GM10266 (cell line): ENCODE measurements at regions not wholly inside any gene's neighbourhood (a gene's known extent, or its start where the extent isn't known, plus 50 kb on each side); places are given as distances from the start of the nearest gene placed in this dataset.

Experiments
- DNase-seq: peaks from one replicate; pipeline ENCODE4 v3.0.0; 2012; ENCODE audit errors: extremely low spot score
- TF ChIP-seq, protein P1 (sequence below): IDR thresholded peaks from 2 replicates; pipeline ENCODE4 v1.5.1; 2012; ENCODE audit warnings: mild to moderate bottlenecking, low read depth; ENCODE audit not compliant: control insufficient read depth, insufficient read depth; ENCODE audit errors: missing control alignments

DNA sequence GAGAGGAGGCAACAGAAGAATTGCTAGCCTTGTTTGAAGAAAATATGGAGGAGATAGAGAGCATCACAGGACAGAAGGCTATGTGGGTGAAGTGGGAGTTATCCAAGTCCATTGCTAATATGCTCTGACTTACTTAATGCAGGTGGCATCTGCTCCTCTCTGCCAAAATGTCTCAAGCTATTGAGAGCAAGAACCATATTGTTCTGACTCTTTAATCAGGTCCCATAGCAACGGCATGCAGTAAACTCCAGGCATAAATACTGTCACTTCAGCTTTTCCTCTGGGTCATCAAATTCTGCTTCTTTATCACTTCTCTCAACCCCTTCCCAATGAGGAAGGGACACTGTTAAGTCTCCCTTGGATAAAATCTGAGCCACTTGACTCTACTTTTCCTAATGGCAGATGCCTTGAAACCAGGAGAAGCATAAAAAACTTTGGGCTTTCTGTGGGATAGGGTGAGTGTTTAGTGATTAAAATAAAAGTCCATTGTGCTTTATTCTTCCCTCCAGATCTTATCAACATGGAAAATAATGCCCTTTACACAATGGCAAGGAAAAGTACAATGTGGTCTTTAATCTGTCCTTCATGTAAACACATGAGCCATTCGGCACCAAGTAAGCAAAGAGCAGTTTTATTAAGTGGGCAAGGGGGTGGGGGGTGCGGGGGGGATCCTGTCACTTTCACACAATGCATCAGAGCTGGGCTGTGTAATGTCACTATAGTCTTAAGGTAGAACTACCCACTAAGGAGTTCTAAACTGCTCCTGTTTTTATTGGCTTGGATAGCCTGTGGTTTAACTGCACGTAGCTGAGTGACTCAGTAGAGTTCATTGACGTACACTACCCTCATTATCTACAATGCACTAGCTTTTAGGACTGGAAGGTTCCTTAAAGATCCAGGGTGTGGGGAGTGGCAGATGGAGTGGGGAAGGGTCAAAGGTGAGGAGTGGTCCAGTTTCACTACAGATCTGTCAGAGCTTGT lies 71.0 kb upstream of the TARS1 start:
- DNase-seq = no peak
- TF ChIP-seq, protein P1, sequence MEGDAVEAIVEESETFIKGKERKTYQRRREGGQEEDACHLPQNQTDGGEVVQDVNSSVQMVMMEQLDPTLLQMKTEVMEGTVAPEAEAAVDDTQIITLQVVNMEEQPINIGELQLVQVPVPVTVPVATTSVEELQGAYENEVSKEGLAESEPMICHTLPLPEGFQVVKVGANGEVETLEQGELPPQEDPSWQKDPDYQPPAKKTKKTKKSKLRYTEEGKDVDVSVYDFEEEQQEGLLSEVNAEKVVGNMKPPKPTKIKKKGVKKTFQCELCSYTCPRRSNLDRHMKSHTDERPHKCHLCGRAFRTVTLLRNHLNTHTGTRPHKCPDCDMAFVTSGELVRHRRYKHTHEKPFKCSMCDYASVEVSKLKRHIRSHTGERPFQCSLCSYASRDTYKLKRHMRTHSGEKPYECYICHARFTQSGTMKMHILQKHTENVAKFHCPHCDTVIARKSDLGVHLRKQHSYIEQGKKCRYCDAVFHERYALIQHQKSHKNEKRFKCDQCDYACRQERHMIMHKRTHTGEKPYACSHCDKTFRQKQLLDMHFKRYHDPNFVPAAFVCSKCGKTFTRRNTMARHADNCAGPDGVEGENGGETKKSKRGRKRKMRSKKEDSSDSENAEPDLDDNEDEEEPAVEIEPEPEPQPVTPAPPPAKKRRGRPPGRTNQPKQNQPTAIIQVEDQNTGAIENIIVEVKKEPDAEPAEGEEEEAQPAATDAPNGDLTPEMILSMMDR = no peak

DNA sequence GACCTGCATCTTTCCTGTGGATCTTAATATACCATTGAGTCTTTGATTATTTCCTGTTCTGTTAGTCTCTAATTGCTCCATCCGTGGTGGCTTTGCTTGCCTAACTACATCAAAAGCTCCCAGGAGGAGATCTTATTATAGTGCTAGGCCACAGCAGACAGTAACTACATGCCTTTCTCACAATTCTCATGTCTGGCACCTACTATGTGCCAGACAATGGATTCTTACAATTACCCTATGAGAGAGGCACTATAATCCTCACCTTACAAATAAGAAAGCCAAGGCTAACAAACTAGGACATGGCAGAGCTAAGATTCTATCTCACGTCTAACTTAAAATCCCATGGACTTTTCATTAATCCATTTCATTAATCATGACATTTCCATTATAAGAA lies 70.3 kb upstream of the TARS1 start:
- TF ChIP-seq, protein P1 = no peak

DNA sequence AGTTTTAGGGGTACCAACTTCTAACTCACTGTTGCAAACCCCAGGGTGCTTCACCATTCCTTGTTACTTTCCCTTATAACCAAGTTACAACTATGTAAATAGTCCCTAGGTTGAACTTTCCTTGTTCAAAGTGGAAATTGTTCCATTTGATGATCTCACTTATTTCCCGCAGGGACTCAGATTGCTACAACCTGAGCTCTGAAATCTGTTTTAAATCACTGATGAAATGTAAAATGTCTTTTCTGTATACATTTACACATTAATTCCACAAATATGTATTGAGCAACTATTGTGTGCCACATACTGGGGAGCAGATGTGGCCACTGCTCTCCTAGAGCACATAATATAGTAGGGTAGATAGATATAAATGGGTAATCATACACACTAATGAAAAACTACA lies 69.1 kb upstream of the TARS1 start:
- TF ChIP-seq, protein P1 = no peak
- DNase-seq = no peak

More for the DNA sequence above, 70.3 kb upstream of the TARS1 start:
- no peak for DNase-seq

DNA sequence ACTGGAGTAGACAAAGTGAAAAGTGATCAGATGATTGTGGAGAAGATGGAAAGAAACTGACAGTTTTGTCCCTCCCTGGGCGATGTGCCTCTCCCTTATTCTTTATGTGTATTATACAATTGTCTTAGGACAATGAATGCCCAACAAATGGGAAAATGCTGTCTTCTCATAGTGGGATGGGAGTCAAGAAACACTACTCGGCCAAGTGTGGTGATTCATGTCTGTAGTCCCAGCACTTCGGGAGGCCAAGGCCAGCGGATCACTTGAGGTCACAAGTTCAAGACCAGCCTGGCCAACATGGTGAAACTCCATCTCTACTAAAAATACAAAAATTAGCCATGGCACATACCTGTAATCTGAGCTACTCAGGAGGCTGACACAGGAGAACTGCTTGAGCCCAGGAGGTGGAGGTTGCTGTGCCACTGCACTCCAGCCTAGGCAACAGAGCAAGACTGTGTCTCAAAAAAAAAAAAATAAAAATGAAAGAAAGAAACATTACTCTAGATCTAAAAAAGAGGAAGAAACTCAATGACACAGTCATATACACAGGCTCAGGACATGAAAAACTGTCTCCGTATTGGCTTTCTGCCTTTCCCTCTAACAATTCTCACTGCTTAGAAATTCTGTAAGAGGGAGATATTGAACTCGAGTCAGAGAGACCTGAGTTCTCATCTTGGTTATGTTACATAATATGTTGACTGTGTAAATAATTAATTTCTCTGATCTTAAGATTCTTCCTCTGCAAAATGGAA lies 67.9 kb upstream of the TARS1 start:
- no peak for DNase-seq
- TF ChIP-seq, protein P1 = no peak

DNA sequence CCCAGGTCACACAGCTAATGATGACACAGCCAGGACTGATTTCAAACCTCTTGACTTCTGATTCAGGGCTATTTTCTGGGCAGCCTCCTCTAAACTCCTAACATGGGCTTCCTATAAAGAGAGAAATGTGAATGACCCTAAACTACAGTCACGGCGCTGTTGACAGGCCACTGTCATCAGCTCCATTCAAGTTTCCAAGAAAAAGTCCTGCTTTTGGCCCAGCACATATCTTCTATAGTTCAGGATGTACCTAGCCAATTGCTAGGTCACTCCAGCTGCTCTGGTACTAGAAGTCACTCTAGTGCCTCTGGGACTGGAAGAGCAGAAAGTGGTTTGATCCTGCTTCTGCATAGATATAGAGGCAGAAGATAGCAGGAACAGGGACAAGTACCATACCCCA lies 64.9 kb upstream of the TARS1 start:
- DNase-seq = no peak
- TF ChIP-seq, protein P1 = no peak

DNA sequence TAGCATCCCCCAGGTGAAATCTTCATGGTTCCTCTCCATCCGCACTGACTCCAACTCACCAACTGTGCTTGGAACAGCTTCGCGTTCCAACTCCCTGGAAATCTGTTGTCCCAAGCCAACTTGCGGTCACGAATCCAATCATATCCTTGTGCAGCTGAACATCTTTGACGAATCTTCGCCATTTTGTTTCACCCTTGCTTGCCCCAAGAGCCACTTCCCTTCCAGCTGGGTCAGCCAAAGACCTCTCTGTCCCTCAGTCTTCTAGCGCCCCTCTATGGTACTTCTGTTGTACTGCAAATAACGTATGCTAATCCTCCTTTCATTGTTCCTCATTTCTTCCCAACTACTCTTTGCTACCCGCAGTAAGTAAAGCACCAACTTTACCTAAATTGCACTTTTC lies 61.0 kb upstream of the TARS1 start:
- peak; percentile 9 for DNase-seq
- TF ChIP-seq, protein P1 = peak; percentile 36
